Thoracic aorta (tissue), 2 donors: ENCODE measurements at regions not wholly inside any gene's neighbourhood (a gene's known extent, or its start where the extent isn't known, plus 50 kb on each side); places are given as distances from the start of the nearest gene placed in this dataset.

Experiments
- ATAC-seq: fragments of 150-250 bp; one replicate; pipeline ENCODE4 v1.8.0; 2017; ENCODE audit warnings: low read depth; ENCODE audit not compliant: insufficient number of reproducible peaks, low FRiP score
- DNase-seq: peaks from one replicate; pipeline ENCODE4 v3.0.0-alpha.2; 2020; ENCODE audit warnings: low spot score
- H3K27ac ChIP-seq, 2 donors: fragments of 200-600 bp; sonication (generic); 1 replicate in 1 of 2; 2 replicates in 1 of 2; pipeline ENCODE4 v1.5.1; 2016; ENCODE audit warnings: mild to moderate bottlenecking in 2 of 2, moderate library complexity in 2 of 2
- H3K27me3 ChIP-seq: fragments of 200-600 bp; sonication (generic); replicated peaks from 2 replicates; pipeline ENCODE4 v1.6.0; 2016; ENCODE audit warnings: mild to moderate bottlenecking; ENCODE audit not compliant: insufficient read depth
- H3K36me3 ChIP-seq: fragments of 200-600 bp; sonication (generic); one replicate; pipeline ENCODE4 v1.5.1; 2016
- H3K4me1 ChIP-seq, 2 donors: fragments of 200-600 bp; sonication (generic); 1 replicate in 1 of 2; 2 replicates in 1 of 2; pipeline versions ENCODE4 v1.5.1 to v1.6.0; 2016; ENCODE audit warnings: low read depth in 2 of 2, mild to moderate bottlenecking in 1 of 2; ENCODE audit not compliant: control insufficient read depth in 1 of 2
- H3K4me3 ChIP-seq: fragments of 200-600 bp; sonication (generic); 2 replicates; pipeline ENCODE4 v1.5.1; 2016; ENCODE audit warnings: mild to moderate bottlenecking
- H3K9me3 ChIP-seq: fragments of 200-600 bp; sonication (generic); 2 replicates; pipeline ENCODE4 v1.5.1; 2016
- CTCF ChIP-seq: fragments of 200-600 bp; sonication (generic); IDR thresholded peaks from one replicate; pipeline ENCODE4 v1.5.1; 2019; ENCODE audit warnings: antibody characterized with exemption

- no peaks in the 10 kb centered on the region for H3K27me3 ChIP-seq
- no peak for DNase-seq
- no peak for ATAC-seq
- no peak overlapping the region for H3K27ac ChIP-seq
- H3K36me3 ChIP-seq = no peaks in the 10 kb centered on the region
- no peak overlapping the region for H3K4me3 ChIP-seq
- no peak for TF ChIP-seq CTCF
- no peaks in the 10 kb centered on the region for H3K4me1 ChIP-seq
- H3K9me3 ChIP-seq = no peaks in the 10 kb centered on the region
These were observed 358.9 kb downstream of the CTTN start for GRCh38 chr11:70757241-70757640.

GRCh38 chr11:70758206-70758605, 359.9 kb downstream of the CTTN start:
- no peak for DNase-seq
- H3K4me3 ChIP-seq = no peak overlapping the region
- no peaks in the 10 kb centered on the region for H3K36me3 ChIP-seq
- H3K27me3 ChIP-seq = no peaks in the 10 kb centered on the region
- H3K9me3 ChIP-seq = no peaks in the 10 kb centered on the region
- H3K4me1 ChIP-seq = no peaks in the 10 kb centered on the region
- no peak for TF ChIP-seq CTCF
- ATAC-seq = no peak
- H3K27ac ChIP-seq = no peak overlapping the region

GRCh38 chr11:70759846-70760245, 361.5 kb downstream of the CTTN start:
- H3K36me3 ChIP-seq = no peaks in the 10 kb centered on the region
- ATAC-seq (no peak), DNase-seq (no peak)
- no peak overlapping the region for H3K27ac ChIP-seq
- no peaks in the 10 kb centered on the region for H3K27me3 ChIP-seq
- TF ChIP-seq CTCF = no peak
- H3K4me3 ChIP-seq = no peak overlapping the region
- H3K4me1 ChIP-seq = no peaks in the 10 kb centered on the region
- H3K9me3 ChIP-seq = no peaks in the 10 kb centered on the region

GRCh38 chr11:70760416-70761020, 362.2 kb downstream of the CTTN start:
- Histone ChIP-seq H3K4me3 (no peak overlapping the region), H3K4me1 (no peaks in the 10 kb centered on the region), H3K36me3 (no peaks in the 10 kb centered on the region), H3K9me3 (no peaks in the 10 kb centered on the region), H3K27ac (no peak overlapping the region), H3K27me3 (no peaks in the 10 kb centered on the region)
- ATAC-seq (no peak), DNase-seq (no peak)
- no peak for TF ChIP-seq CTCF

- no peaks in the 10 kb centered on the region for H3K36me3 ChIP-seq
- no peaks in the 10 kb centered on the region for H3K4me1 ChIP-seq
- no peaks in the 10 kb centered on the region for H3K9me3 ChIP-seq
- no peak overlapping the region for H3K27ac ChIP-seq
- DNase-seq = no peak
- TF ChIP-seq CTCF = no peak
- ATAC-seq = no peak
- no peak overlapping the region for H3K4me3 ChIP-seq
- no peaks in the 10 kb centered on the region for H3K27me3 ChIP-seq
These were observed 363.0 kb downstream of the CTTN start for GRCh38 chr11:70761094-70761907.
